ENCODE measurements at regions not wholly inside any gene's neighbourhood (a gene's known extent, or its start where the extent isn't known, plus 50 kb on each side); places are given as distances from the start of the nearest gene placed in this dataset.

DNA sequence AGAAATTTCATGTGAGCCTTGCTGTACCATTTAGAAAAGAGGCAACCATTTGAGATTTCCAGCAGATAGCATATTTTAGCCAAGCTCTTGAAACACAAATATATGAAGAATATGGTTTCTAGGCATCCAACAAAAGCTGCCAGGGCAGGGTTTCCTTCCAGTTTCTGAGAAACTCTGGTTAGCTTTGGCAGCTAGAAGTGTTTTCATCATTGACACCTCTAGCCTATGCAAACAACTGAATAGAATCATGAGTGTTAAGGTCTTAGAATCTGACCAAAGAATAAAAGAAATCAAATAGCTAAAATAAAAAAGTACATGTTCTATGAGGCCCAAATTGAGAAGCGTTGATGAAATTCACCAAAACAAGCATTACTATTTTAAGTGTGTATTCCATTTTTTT, 188.1 kb downstream of the TMEM167A start:
- Histone ChIP-seq H3K79me2 (ENCODE audit: insufficient read depth, low read length) (no peaks in the 10 kb centered on the region), H3K9me3 (ENCODE audit: insufficient read depth, low read length, severe bottlenecking) (no peaks in the 10 kb centered on the region), H3K27me3 (ENCODE audit: insufficient read depth, low read length, poor library complexity) (no peaks in the 10 kb centered on the region), H3K27ac (ENCODE audit: low read length) (no peak overlapping the region), H3K4me1 (ENCODE audit: insufficient read depth, low read length) (peaks cover 18% of the 10 kb centered on the region), H4K20me1 (ENCODE audit: insufficient read depth, low read length) (no peaks in the 10 kb centered on the region), H3K4me2 (ENCODE audit: insufficient read depth, low read length) (no peak overlapping the region), H3K4me3 (ENCODE audit: low read depth in 1 of 2, low read length in 2 of 2) (no peak overlapping the region), H3K9ac (ENCODE audit: low read depth, low read length) (no peak overlapping the region), H3K36me3 (ENCODE audit: insufficient read depth, low read length) (no peaks in the 10 kb centered on the region), H2AFZ (ENCODE audit: low read depth, low read length) (no peak overlapping the region)
- ATAC-seq (ENCODE audit: insufficient read depth, low read depth): no peak
- DNase-seq: no peak
- TF ChIP-seq, protein P1, sequence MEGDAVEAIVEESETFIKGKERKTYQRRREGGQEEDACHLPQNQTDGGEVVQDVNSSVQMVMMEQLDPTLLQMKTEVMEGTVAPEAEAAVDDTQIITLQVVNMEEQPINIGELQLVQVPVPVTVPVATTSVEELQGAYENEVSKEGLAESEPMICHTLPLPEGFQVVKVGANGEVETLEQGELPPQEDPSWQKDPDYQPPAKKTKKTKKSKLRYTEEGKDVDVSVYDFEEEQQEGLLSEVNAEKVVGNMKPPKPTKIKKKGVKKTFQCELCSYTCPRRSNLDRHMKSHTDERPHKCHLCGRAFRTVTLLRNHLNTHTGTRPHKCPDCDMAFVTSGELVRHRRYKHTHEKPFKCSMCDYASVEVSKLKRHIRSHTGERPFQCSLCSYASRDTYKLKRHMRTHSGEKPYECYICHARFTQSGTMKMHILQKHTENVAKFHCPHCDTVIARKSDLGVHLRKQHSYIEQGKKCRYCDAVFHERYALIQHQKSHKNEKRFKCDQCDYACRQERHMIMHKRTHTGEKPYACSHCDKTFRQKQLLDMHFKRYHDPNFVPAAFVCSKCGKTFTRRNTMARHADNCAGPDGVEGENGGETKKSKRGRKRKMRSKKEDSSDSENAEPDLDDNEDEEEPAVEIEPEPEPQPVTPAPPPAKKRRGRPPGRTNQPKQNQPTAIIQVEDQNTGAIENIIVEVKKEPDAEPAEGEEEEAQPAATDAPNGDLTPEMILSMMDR (IDR thresholded peaks at IDR 0.05; ENCODE audit: borderline replicate concordance, extremely low read depth, low read length, poor library complexity, severe bottlenecking): no peak
- TF ChIP-seq EZH2 (IDR thresholded peaks at IDR 0.05; ENCODE audit: borderline replicate concordance, low read depth, low read length, severe bottlenecking): no peak

DNA sequence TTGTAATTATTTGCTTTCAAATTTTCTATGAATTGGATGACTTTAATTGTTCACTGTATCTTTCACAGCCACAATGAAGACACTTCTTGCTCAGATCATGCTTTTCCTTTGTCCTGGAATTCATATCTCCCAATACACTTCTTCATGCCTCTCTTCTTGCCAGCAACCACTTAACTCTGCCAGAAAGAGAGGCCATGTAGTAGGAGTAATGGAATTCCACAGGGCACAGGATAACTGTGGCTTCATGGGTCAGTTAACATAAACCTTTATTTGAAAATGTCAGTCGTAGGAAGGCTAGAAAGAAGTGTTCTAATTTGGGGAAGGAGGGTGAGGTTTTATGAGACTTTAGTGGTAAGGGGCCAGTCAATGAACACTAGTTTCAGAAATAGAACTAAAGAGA, 190.3 kb downstream of the TMEM167A start:
- no peak for TF ChIP-seq EZH2 (IDR thresholded peaks at IDR 0.05; ENCODE audit: borderline replicate concordance, low read depth, low read length, severe bottlenecking)
- TF ChIP-seq, protein P1 (IDR thresholded peaks at IDR 0.05; ENCODE audit: borderline replicate concordance, extremely low read depth, low read length, poor library complexity, severe bottlenecking): no peak
- no peak overlapping the region for H3K4me2 ChIP-seq (ENCODE audit: insufficient read depth, low read length)
- no peaks in the 10 kb centered on the region for H3K36me3 ChIP-seq (ENCODE audit: insufficient read depth, low read length)
- H3K79me2 ChIP-seq (ENCODE audit: insufficient read depth, low read length): no peaks in the 10 kb centered on the region
- no peak for ATAC-seq (ENCODE audit: insufficient read depth, low read depth)
- no peak overlapping the region for H3K9ac ChIP-seq (ENCODE audit: low read depth, low read length)
- DNase-seq: no peak
- H2AFZ ChIP-seq (ENCODE audit: low read depth, low read length): no peak overlapping the region
- no peak overlapping the region for H3K27ac ChIP-seq (ENCODE audit: low read length)
- no peaks in the 10 kb centered on the region for H4K20me1 ChIP-seq (ENCODE audit: insufficient read depth, low read length)
- H3K4me1 ChIP-seq (ENCODE audit: insufficient read depth, low read length): peaks cover 18% of the 10 kb centered on the region
- no peak overlapping the region for H3K4me3 ChIP-seq (ENCODE audit: low read depth in 1 of 2, low read length in 2 of 2)
- no peaks in the 10 kb centered on the region for H3K27me3 ChIP-seq (ENCODE audit: insufficient read depth, low read length, poor library complexity)
- no peaks in the 10 kb centered on the region for H3K9me3 ChIP-seq (ENCODE audit: insufficient read depth, low read length, severe bottlenecking)

DNA sequence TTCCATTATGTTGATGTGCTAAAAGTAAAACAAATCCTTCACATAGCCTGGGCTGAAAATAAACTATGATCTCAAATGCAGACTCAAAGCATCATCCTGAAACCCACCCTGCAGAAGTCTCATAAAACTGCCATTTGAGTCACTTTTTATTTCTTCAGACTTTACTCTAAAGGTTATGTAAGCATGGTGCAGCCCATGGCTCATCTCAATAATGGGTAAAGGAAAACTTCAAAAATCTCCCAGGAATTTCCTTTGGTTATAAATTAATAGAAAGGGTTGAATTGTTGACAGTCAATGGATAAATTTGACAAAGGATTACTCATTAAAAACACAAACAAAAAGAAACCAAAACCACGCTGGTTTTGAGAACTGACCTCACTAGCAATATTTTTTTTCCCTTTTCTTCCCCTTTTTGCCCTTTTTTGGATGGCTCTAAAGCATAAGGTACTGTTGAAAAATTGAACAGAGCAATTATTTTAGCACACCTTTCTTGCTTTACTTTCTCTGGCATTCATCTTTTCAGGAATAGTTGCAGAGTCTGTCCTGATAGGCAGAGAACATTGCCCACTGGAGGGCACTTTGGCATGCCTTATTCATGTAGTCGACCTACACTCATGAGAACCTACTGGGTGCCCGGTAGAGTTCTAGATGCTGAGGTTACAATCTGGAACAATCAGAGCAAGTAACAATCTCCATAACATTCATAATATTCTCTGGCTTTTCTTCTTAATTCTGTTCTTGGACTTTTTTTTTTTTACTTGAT, 191.4 kb downstream of the TMEM167A start:
- Histone ChIP-seq H3K79me2 (ENCODE audit: insufficient read depth, low read length) (no peaks in the 10 kb centered on the region), H4K20me1 (ENCODE audit: insufficient read depth, low read length) (no peaks in the 10 kb centered on the region), H3K36me3 (ENCODE audit: insufficient read depth, low read length) (no peaks in the 10 kb centered on the region), H3K9me3 (ENCODE audit: insufficient read depth, low read length, severe bottlenecking) (no peaks in the 10 kb centered on the region), H3K27ac (ENCODE audit: low read length) (no peak overlapping the region; the same call in 1 of the 2 replicates), H3K4me3 (ENCODE audit: low read depth in 1 of 2, low read length in 2 of 2) (no peak overlapping the region), H3K27me3 (ENCODE audit: insufficient read depth, low read length, poor library complexity) (no peaks in the 10 kb centered on the region), H3K9ac (ENCODE audit: low read depth, low read length) (no peak overlapping the region), H3K4me1 (ENCODE audit: insufficient read depth, low read length) (peaks cover 22% of the 10 kb centered on the region), H2AFZ (ENCODE audit: low read depth, low read length) (no peak overlapping the region), H3K4me2 (ENCODE audit: insufficient read depth, low read length) (no peak overlapping the region)
- no peak for DNase-seq
- ATAC-seq (ENCODE audit: insufficient read depth, low read depth): 0 out of 3 replicates have a peak, but pooled peaks have one; percentile 14
- TF ChIP-seq EZH2 (IDR thresholded peaks at IDR 0.05; ENCODE audit: borderline replicate concordance, low read depth, low read length, severe bottlenecking): no peak
- TF ChIP-seq, protein P1 (IDR thresholded peaks at IDR 0.05; ENCODE audit: borderline replicate concordance, extremely low read depth, low read length, poor library complexity, severe bottlenecking): peak; percentile 31

Measured in DND-41 (cell line).